MM.1S (cell line): ENCODE measurements at regions not wholly inside any gene's neighbourhood (a gene's known extent, or its start where the extent isn't known, plus 50 kb on each side); places are given as distances from the start of the nearest gene placed in this dataset.

Experiments used
- DNase-seq: peaks from one replicate; pipeline ENCODE4 v3.0.0-alpha.2; 2015
- H2AFZ ChIP-seq: fragments of 300-600 bp; sonication (generic); 2 replicates; pipeline ENCODE4 v1.6.0; 2016; ENCODE audit warnings: antibody characterized with exemption, low read length
- H3F3A ChIP-seq: fragments of 300-600 bp; sonication (generic); 2 replicates; pipeline ENCODE4 v1.6.1; 2016; ENCODE audit warnings: mild to moderate bottlenecking, antibody characterized with exemption, low read length, moderate library complexity, mixed read lengths; ENCODE audit not compliant: insufficient read depth
- H3K27ac ChIP-seq: fragments of 300-600 bp; sonication (generic); 2 replicates; pipeline ENCODE4 v1.5.1; 2016; ENCODE audit warnings: mild to moderate bottlenecking, low read length
- H3K27me3 ChIP-seq: fragments of 300-600 bp; sonication (generic); replicated peaks from 2 replicates; pipeline ENCODE4 v1.6.0; 2016; ENCODE audit warnings: low read length; ENCODE audit not compliant: insufficient read depth
- H3K36me3 ChIP-seq: fragments of 300-600 bp; sonication (generic); replicated peaks from 2 replicates; pipeline ENCODE4 v1.6.1; 2016; ENCODE audit warnings: mild to moderate bottlenecking, low read length, mixed read lengths; ENCODE audit not compliant: insufficient read depth
- H3K4me1 ChIP-seq: fragments of 300-600 bp; sonication (generic); 2 replicates; pipeline ENCODE4 v1.6.1; 2016; ENCODE audit warnings: low read length, mixed read lengths
- H3K4me2 ChIP-seq: fragments of 300-600 bp; sonication (generic); 2 replicates; pipeline ENCODE4 v1.6.0; 2016; ENCODE audit warnings: low read depth, low read length
- H3K4me3 ChIP-seq: fragments of 300-600 bp; sonication (generic); 2 replicates; pipeline ENCODE4 v1.5.1; 2016; ENCODE audit warnings: low read length, mixed read lengths
- H3K79me2 ChIP-seq: fragments of 300-600 bp; sonication (generic); 2 replicates; pipeline ENCODE4 v1.6.1; 2016; ENCODE audit warnings: mixed run types, low read length, mixed read lengths
- H3K9ac ChIP-seq: fragments of 300-600 bp; sonication (generic); 2 replicates; pipeline ENCODE4 v1.6.1; 2016; ENCODE audit warnings: low read length, mixed read lengths
- H3K9me2 ChIP-seq: fragments of 300-600 bp; sonication (generic); replicated peaks from 2 replicates; pipeline ENCODE4 v1.6.1; 2016; ENCODE audit warnings: mild to moderate bottlenecking, low read length, mixed read lengths; ENCODE audit not compliant: insufficient read depth
- H3K9me3 ChIP-seq: fragments of 300-600 bp; sonication (generic); replicated peaks from 2 replicates; pipeline ENCODE4 v1.6.1; 2016; ENCODE audit warnings: mild to moderate bottlenecking, low read length, mixed read lengths; ENCODE audit not compliant: insufficient read depth
- H4K20me1 ChIP-seq: fragments of 300-600 bp; sonication (generic); 2 replicates; pipeline ENCODE4 v1.6.1; 2016; ENCODE audit warnings: mild to moderate bottlenecking, low read length, moderate library complexity, mixed read lengths; ENCODE audit not compliant: insufficient read depth
- CTCF ChIP-seq: fragments of 300-600 bp; sonication (generic); IDR thresholded peaks from 2 replicates; pipeline ENCODE4 v1.5.1; 2016; ENCODE audit warnings: antibody characterized with exemption, low read length, mixed read lengths
- EZH2 ChIP-seq: fragments of 300-600 bp; sonication (generic); optimal IDR thresholded peaks from 2 replicates; pipeline ENCODE3; 2017; ENCODE audit warnings: low read depth, mild to moderate bottlenecking, antibody characterized with exemption, low read length, mixed read lengths
- EZH2phosphoT487 ChIP-seq: fragments of 300-600 bp; sonication (generic); IDR thresholded peaks from 2 replicates; pipeline ENCODE4 v1.6.1; 2018; ENCODE audit warnings: antibody characterized with exemption, low read length

- DNase-seq, result no peak
- H3K9ac ChIP-seq, result no peak overlapping the region
- no peak for TF ChIP-seq EZH2
- no peak for TF ChIP-seq CTCF
- TF ChIP-seq EZH2phosphoT487, result no peak
Observed at GRCh38 chr12:56838621-56839488, 75.7 kb downstream of the HSD17B6 start.

More at GRCh38 chr12:56838621-56839488, 75.7 kb downstream of the HSD17B6 start:
- H3K79me2 ChIP-seq, result no peaks in the 10 kb centered on the region
- H3K27me3 ChIP-seq, result no peaks in the 10 kb centered on the region
- no peaks in the 10 kb centered on the region for H3K4me1 ChIP-seq
- H3K27ac ChIP-seq, result no peak overlapping the region
- H3K4me2 ChIP-seq, result no peak overlapping the region
- no peak overlapping the region for H2AFZ ChIP-seq
- no peaks in the 10 kb centered on the region for H3F3A ChIP-seq
- H3K4me3 ChIP-seq, result no peak overlapping the region
- no peaks in the 10 kb centered on the region for H3K36me3 ChIP-seq
- H3K9me3 ChIP-seq, result no peaks in the 10 kb centered on the region
- H3K9me2 ChIP-seq, result no peaks in the 10 kb centered on the region
- H4K20me1 ChIP-seq, result no peaks in the 10 kb centered on the region
